Astrocyte of the hippocampus (primary cell): ENCODE measurements at regions not wholly inside any gene's neighbourhood (a gene's known extent, or its start where the extent isn't known, plus 50 kb on each side); places are given as distances from the start of the nearest gene placed in this dataset.

Experiments used
- DNase-seq: peaks from one replicate; pipeline ENCODE4 v3.0.0; 2011; ENCODE audit warnings: low read depth, low spot score

- DNase-seq = peak; percentile 75
These were observed 177.2 kb upstream of the KLF14 start for GRCh38 chr7:130910949-130911944.

DNA sequence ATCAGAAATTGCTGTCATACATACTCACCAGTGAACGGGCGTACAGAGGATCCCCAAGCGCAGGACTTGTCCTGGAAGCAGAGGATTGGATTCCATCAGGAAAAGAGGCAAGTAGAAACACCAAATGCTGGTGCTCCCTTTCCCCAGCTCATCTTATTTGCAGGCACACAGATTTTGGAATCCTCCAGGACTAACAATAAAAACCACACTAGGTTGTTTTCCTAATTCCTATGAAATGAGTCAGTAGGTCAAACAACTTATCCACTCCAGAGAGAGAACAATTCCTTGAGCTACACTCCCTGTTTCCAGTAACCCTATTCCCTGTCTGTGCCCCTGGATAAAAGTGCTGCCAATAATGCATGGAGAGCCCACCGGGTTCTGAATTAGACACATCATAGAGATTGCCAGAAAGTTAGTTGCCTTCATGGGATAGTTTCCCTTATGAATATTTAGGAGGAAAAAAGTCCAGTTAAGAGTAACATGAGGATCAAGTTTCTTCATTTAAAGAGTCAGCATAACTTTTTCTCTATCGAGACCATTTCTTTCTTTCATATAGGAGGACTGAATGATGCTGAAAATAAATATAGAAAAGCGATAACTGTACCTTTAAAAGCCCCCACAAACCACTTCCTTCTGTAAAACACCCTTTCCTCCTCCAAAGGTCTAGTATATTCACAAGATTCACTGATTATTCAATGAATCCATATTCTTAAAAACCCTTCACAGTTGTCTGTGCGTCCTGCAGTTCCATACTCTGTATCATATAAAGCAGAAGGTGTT is 178.3 kb upstream of the KLF14 start:
- DNase-seq = peak; percentile 86

DNA sequence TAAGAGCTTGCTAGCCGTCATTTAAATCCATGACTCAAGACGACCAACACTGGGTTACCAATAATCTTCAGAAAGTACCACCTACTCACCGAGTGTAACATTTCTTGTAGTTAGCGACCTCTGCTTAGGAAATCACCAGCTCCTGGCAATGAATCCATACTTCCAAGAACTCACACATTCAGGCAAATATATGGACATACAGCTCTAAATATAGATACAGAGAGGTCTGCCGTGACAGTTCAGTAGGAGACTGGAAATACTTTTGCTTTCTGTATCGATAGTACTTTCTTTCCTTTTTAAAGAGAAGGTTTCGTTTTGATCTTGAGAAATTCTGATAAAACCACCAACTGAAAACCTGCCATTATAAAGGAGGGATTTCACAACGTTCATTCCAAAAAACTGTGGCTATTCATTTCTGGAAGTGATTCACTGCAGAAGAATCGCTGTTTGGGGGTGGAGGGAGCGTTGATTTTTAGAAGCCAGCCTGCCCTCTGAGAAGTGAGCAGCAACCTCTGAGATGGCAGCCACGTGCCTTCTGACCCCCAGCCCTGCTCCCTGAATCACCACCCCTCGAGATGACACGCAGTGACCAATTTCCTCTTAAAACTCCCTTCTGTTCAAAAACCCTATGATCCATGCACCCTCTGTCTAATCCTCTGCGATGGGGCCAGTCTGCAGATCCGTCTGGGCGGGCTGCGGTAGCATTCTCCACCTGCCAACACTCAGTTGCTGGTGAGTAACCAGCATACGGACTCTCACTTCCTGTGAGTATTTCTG is 179.0 kb upstream of the KLF14 start:
- peak; percentile 95 for DNase-seq

- DNase-seq = no peak
These were observed 179.9 kb upstream of the KLF14 start for GRCh38 chr7:130913639-130914553.

- DNase-seq = no peak
These were observed 180.7 kb upstream of the KLF14 start for GRCh38 chr7:130914554-130915294.

DNA sequence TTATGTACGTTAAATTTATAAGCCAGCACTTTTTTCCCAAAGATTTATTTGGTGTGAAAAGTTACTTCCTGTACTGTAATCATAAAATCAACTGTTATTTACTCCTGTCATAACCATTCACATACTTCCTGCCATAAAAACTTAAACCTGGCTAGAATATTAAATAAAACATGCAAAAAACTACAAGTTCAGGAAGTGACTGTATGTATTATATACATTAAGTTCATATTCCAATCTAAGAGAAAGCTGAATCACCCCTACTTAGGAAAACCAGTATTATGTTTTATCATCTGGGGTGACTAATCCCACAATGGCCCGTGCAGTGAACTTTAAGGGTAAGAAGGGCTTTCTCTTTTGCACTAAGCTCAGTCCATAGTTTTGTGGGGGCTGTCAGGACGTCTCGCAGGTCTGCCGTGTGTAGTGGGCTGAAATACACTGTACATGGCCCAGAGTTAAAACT is 183.7 kb upstream of the KLF14 start:
- no peak for DNase-seq

DNA sequence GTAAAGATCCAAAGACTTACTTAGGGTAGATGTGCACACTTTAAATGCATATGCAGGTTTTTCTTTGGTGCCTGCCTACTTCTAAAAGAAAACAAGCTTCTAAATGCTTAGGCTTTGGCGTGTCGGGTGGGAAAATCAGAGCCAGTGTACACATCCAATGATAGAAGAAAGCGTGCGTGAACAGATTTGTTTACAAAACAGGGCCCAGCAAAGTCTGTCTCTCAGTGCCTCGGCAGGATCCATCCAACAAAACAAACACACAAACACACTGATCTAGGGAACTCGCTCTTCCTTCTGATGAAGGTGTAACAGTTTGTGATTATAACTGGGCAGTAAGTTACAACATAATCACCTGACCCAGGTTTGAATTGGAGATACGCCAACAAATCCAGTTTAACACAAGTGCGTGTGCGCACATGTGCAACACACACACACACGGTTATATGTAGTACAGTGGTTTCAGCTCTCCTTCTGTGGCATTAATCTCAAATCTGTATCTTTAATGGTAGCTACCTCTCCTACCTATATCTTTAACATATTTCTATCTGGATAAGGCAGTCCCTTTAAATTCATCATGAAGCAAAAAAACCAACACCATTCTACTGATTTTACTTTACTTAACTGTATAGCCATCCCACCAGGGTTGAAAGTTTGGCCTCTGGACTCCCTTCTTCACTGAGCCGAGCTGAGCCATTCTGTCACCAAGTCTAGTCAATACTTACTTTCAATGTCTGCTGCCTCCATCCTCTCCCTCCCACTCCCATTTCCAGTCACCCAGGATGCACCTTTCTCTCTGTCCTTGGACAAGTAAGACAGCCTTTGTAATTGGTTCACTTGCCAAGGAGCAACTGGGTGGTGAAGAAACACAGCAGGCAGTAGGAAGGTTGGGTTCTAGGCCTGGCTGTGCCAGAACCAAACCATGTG is 184.4 kb upstream of the KLF14 start:
- no peak for DNase-seq

DNA sequence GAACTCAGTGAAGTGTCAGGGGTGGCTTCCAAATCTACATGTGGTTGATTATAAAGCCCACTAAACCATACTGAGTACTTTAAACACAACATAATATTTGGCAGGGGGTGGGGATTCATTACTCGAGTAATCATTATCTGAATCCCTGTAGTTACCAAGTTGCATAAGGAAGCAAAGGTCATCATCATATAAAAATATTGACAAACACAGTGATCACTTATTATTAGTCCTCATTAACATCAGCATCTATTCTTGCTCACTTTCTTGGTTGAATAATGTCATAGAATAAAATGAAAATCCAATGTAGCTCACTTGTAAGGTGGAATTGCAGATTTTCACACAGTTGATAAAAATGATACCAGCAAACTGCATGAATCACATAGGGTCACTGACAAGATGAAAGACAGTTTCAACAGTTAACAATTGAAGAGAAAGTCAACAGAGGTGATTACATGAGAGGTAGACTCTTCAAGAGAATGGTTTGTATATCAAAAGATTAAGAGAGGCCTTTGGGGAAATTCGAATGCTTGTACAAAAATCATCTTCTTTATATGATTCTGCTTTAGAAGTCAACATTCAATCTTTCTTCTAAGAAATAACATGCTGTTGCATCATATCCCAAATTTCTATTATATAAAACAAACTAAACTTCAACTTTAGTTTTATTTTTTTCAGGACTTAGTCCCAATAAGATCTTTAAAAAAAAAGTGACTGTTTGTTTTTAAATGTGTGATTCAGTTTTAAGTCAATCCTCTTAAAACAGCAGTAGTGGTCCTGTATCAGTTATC is 185.5 kb upstream of the KLF14 start:
- DNase-seq = no peak

GRCh38 chr7:130920122-130920521 is 186.1 kb upstream of the KLF14 start:
- DNase-seq = no peak

- DNase-seq = peak; percentile 98
These were observed 187.6 kb upstream of the KLF14 start for GRCh38 chr7:130921391-130922180.

- no peak for DNase-seq
These were observed 188.5 kb upstream of the KLF14 start for GRCh38 chr7:130922206-130923112.

GRCh38 chr7:130923365-130923764 is 189.4 kb upstream of the KLF14 start:
- no peak for DNase-seq

DNA sequence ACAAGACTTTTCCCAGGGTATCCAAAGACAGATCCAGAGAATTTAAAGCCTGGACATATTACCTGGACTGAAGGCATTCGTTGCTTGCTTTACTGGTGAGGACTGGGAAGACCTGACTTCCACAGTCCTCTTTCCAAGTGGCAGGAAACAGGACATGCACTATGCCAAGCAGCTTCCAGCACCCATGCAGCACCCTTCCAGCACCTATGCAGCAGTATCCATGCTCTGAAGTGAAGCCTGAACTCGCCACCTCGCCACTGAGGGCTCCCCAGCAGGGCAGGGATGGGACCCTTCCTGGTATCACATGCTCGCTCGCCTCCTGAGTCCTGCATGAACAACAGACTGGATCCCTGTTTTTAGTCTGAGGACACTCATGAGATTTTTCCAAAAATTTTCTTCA is 189.9 kb upstream of the KLF14 start:
- DNase-seq = no peak

DNA sequence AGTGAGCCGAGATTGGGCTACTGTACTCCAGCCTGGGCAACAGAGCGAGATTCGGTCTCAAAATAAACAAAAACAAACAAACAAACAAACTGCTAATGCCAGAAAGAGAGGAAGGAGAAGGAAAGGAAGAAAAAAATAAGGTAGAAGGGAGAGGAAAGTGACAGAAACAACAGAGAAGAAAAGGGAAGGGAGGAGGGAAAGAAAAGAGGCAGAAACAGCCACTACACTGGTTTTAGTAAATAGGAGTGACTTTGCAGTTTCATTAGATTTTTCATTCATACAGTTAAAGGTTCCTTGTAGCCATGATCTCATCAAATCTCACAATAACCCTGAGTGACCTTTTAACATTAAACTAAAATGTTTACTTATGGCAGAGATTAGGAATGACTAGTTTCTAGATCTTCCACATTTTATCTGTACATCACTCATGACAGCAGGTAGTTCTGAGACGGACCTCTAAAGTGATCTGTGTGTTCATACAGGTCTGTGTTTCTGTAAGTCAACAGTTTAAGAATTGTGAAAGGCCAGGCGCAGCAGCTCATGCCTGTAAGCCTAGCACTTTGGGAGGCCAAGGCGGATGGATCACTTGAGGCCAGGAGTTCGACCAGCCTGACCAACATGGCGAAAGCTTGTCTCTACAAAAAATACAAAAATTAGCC is 191.3 kb upstream of the KLF14 start:
- no peak for DNase-seq

- no peak for DNase-seq
These were observed 192.1 kb upstream of the KLF14 start for GRCh38 chr7:130926001-130926691.
